NCI-H128 (cell line): ENCODE measurements at regions not wholly inside any gene's neighbourhood (a gene's known extent, or its start where the extent isn't known, plus 50 kb on each side); places are given as distances from the start of the nearest gene placed in this dataset.

Experiments
- DNase-seq: peaks from one replicate; lab custom pipeline; 2025; ENCODE audit not compliant: unreplicated experiment; lab: John Stamatoyannopoulos, UW

DNA sequence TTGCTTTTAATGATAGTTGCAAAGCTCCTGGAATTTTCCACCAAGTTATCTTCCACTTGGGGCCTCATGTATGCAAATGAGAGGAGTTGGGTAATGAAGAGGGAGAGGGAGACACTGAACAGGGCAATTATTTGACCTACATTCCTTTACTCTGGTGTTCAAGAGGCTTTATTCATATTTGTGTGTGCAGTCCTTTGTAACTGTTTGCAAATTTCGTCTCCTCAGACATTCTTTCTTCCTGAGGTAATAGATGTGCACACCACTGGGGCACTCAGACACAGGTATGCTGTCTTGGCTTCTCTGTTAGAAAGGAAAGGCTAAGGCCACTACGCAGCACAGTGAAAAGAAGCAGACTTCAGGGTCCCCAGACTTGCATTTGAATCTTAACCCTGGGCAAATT lies 189.7 kb upstream of the IL12A start:
- no peak for DNase-seq

DNA sequence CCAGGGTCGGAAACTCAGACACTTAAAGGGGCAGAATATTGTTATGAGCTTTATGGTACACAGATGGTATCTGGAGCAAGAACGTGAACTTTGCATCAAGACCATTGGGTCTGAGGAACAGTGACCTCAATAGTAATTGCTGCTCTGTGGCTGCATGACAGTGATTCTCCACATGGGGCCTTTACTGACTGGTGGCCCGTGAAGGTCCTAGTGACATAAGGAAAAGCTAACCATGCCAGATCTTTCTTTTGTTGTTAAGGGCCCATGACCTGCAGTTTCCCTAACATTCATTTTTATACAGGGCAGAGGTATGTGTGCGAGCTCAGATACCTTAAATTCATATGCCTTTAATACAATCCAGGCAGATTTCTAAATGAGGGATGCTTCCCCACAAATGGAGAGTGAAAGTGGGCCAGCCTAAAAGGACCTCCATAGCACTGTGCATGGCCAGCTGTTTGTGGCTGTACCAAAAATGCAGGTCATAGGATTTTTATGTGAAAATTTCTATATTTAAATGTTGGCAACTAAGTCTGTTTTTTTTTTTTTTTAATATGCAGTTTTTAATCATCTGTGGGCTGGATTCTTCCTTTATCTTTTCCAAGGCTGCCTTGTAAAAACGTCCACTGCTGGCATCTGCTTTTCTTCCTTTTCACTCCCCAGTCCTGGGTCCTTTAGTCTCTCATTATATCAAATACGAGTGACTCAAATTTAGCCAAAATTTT lies 188.0 kb upstream of the IL12A start:
- DNase-seq, result no peak

- no peak for DNase-seq
These were observed 185.8 kb upstream of the IL12A start for GRCh38 chr3:159802864-159803263.

DNA sequence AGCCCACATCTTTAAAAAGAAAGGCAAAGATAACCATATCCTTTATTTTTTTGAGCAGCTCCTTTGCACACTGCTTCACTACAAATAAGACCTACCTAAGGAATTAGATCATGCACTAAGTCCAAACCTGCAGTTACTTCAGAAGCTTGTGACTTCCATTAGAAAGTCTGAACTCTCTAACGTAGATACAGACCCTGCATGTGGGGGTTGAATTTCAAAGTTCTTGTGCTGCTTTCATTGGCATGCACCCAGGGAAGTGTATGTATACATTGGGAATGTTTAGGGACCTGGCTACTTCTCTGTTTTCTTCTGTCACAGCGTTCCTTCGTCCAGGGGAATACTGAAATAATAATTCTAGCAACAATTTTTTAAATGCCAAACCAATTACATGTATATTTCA lies 185.2 kb upstream of the IL12A start:
- DNase-seq, result no peak

- peak; percentile 77 for DNase-seq
These were observed 183.8 kb upstream of the IL12A start for GRCh38 chr3:159804726-159805410.

GRCh38 chr3:159805411-159805772 lies 183.2 kb upstream of the IL12A start:
- no peak for DNase-seq

DNA sequence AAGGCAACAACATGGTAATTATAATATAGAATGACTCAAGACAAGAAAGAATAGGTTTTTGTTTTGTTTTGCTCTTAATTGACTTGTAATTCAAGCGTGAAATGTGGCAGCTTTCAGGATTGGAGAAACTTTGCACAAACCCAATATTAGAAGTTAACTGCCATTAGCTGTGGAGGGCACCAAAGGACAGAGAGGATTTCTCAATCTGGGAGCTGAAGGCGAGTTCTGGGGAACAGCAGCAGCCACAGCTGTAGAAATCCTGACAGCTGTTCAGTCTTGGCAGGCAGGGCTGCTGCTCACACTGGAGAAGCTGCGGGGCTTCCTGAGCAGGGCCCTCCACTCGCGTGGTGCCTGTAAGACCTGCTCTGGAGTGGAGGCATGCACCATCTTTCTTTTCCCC lies 182.2 kb upstream of the IL12A start:
- DNase-seq, result no peak

- no peak for DNase-seq
These were observed 181.2 kb upstream of the IL12A start for GRCh38 chr3:159807137-159808040.

- no peak for DNase-seq
These were observed 174.7 kb upstream of the IL12A start for GRCh38 chr3:159813822-159814531.

- no peak for DNase-seq
These were observed 172.1 kb upstream of the IL12A start for GRCh38 chr3:159816512-159816911.

GRCh38 chr3:159817126-159817525 lies 171.5 kb upstream of the IL12A start:
- DNase-seq, result no peak

- DNase-seq, result no peak
These were observed 171.1 kb upstream of the IL12A start for GRCh38 chr3:159817571-159817970.

DNA sequence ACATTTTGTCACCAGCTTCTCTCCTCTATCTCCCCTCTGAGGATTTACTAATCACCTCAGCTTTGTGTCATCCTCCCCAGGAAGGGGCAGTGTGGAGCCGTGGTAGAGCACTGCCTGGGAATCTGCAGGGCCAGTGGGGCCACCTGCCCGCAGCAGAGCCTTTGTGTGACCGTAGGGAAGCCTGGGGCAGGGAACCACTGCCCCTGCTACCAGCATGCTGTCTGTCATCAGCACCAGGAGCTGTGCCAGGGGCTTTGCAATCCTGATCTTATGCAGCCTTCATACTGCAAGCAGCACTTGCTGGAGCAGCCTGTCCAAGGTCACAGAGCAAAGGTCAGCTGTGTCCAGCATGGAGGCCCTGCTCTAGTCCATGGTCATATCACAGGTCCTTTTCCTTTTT lies 170.2 kb upstream of the IL12A start:
- no peak for DNase-seq

DNA sequence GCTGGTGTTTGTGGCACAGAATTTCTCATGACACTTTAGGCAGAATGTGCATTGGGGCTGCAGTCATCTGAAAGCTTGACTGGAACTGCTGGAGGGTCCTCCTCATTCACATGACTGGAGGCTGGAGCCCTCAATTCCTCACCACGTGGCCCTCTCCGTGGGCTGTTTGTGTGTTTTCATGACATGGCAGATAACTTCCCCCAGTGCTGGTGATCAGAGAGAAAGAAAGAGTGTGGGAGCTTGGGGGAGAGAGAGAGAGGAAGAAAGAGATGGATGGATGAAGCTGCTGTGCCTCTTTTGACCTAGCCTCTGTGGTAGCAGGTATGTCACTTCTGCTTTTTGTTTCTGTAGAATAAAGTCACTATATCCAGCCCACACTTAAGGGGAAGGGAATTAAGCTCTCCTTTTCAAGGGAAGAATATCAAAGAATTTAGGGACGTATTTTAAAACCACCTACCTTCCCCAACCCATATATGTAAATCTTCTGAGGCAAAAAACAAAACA lies 169.6 kb upstream of the IL12A start:
- no peak for DNase-seq

DNA sequence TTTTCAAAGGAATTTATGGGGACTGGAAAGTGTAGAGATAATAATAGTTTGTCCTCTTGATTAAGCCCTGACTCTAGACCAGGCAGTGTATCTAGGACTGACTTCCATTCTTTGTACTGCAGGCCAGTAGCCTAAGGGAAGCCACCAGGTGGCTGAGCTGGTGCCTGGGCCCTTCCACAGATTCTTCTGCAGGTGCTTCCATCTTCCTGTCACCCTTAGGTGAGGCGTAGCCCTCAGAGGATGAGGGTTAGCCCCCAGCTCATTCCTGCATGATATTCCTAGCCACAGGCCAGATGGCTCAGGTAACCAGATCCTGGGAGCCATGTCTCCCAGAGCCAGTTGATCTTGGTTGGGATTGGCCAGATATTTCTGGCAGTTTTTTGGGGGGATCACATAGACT lies 169.0 kb upstream of the IL12A start:
- DNase-seq, result no peak

GRCh38 chr3:159821110-159821509 lies 167.5 kb upstream of the IL12A start:
- no peak for DNase-seq

- no peak for DNase-seq
These were observed 166.9 kb upstream of the IL12A start for GRCh38 chr3:159821736-159822135.

- DNase-seq, result no peak
These were observed 164.9 kb upstream of the IL12A start for GRCh38 chr3:159823780-159824179.

- DNase-seq, result no peak
These were observed 164.3 kb upstream of the IL12A start for GRCh38 chr3:159824333-159824732.

DNA sequence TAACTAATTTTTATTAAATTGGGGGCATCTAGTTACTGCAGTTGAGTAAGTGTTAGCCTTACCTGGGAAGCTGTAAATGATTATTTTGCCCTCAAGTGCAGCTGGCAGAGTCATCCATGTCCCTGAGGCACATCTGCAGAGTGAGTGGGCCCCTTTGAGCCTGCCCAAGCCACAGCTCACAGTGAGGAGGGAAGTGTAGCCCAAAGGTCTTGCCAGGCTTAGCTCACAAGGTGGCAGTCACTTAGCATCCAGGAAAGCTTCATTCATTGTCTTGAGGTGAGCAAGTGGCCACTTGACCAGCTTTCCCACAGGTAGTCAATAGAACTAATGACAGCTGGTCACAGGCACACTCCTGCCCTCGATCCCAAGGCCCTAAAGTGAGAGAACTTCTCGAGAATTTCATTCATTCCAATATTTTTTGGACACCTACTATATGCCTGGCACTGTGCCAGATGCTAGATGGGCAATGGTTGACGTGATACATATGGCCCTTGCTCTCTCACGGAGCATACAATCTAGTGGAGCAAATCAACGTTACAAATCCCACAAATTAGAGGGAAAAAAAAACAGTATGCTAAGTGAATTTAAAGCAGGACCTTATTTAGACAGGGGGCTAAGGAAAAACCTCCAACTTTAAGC lies 163.3 kb upstream of the IL12A start:
- no peak for DNase-seq

DNA sequence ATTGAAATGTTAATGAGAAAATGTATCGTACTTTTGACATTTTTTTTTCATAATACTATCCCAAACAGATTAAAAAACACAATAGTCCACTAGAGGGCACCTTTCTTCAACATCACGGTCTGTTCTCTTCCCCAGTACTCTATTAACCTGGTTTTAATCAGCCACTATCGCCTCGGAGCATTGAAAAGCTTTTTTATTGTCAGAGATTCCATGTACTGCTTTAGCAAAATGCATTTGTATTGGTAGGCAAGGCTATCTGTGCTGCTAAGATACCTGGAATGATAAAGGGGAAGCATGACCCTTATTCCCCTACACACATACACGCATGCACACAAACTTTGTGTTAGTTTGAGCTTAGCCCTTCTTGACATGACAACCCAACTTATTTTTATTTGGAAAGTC lies 160.1 kb upstream of the IL12A start:
- DNase-seq, result no peak
